Astrocyte (in vitro differentiated cells and primary cell): ENCODE measurements at regions not wholly inside any gene's neighbourhood (a gene's known extent, or its start where the extent isn't known, plus 50 kb on each side); places are given as distances from the start of the nearest gene placed in this dataset.

Experiments used
- DNase-seq: peaks from one replicate; pipeline ENCODE4 v3.0.0-alpha.2; 2010; ENCODE audit warnings: low read depth
- FAIRE-seq: peaks from 2 replicates; lab custom pipeline; 2011; peaks lifted over from hg19 to GRCh38; lab: Jason Lieb, UNC
- H2AFZ ChIP-seq: 2 replicates; pipeline ENCODE4 v1.6.0; 2012; ENCODE audit warnings: low read depth, low read length, inconsistent platforms
- H3K27ac ChIP-seq: 2 replicates; pipeline ENCODE4 v1.5.1; 2011; ENCODE audit warnings: low read depth, low read length, inconsistent platforms
- H3K27me3 ChIP-seq: 2 replicates; pipeline ENCODE4 v1.6.0; 2011; ENCODE audit warnings: low read length, inconsistent platforms; ENCODE audit not compliant: insufficient read depth
- H3K36me3 ChIP-seq: 2 replicates; pipeline ENCODE4 v1.5.1; 2011; ENCODE audit warnings: low read length, inconsistent platforms; ENCODE audit not compliant: insufficient read depth
- H3K4me1 ChIP-seq: 2 replicates; pipeline ENCODE4 v1.5.1; 2011; ENCODE audit warnings: low read length, inconsistent platforms; ENCODE audit not compliant: insufficient read depth
- H3K4me2 ChIP-seq: 2 replicates; pipeline ENCODE4 v1.6.0; 2012; ENCODE audit warnings: low read length, inconsistent platforms
- H3K4me3 ChIP-seq: 2 replicates; pipeline ENCODE4 v1.5.1; 2011; ENCODE audit warnings: low read depth, mild to moderate bottlenecking, low read length, inconsistent platforms; ENCODE audit not compliant: insufficient read depth
- H3K79me2 ChIP-seq: 2 replicates; pipeline ENCODE4 v1.6.0; 2012; ENCODE audit warnings: mild to moderate bottlenecking, low read length, inconsistent platforms; ENCODE audit not compliant: insufficient read depth
- H3K9ac ChIP-seq: 2 replicates; pipeline ENCODE4 v1.6.0; 2012; ENCODE audit warnings: mild to moderate bottlenecking, low read length, inconsistent platforms
- H3K9me3 ChIP-seq: 2 replicates; pipeline ENCODE4 v1.5.1; 2012; ENCODE audit warnings: low read depth, mild to moderate bottlenecking, low read length, inconsistent platforms; ENCODE audit not compliant: insufficient read depth
- H4K20me1 ChIP-seq: 2 replicates; pipeline ENCODE4 v1.6.0; 2012; ENCODE audit warnings: low read length, inconsistent platforms; ENCODE audit not compliant: insufficient read depth
- H3K27ac Mint-ChIP-seq: one replicate; pipeline ENCODE4 v1.8.0; 2021; ENCODE audit warnings: mild to moderate bottlenecking, mixed read lengths; ENCODE audit not compliant: unreplicated experiment
- H3K27me3 Mint-ChIP-seq: one replicate; pipeline ENCODE4 v1.8.0; 2021; ENCODE audit warnings: low read depth, mixed read lengths; ENCODE audit not compliant: unreplicated experiment
- H3K36me3 Mint-ChIP-seq: one replicate; pipeline ENCODE4 v1.8.0; 2021; ENCODE audit warnings: low read depth, mixed read lengths; ENCODE audit not compliant: unreplicated experiment
- H3K4me1 Mint-ChIP-seq: one replicate; pipeline ENCODE4 v1.8.0; 2021; ENCODE audit warnings: low read depth, mixed read lengths; ENCODE audit not compliant: unreplicated experiment
- H3K4me3 Mint-ChIP-seq: one replicate; pipeline ENCODE4 v1.8.0; 2021; ENCODE audit warnings: mild to moderate bottlenecking, moderate library complexity, mixed read lengths; ENCODE audit not compliant: unreplicated experiment
- H3K9me3 Mint-ChIP-seq: one replicate; pipeline ENCODE4 v1.8.0; 2021; ENCODE audit warnings: mild to moderate bottlenecking, mixed read lengths; ENCODE audit not compliant: unreplicated experiment
- CTCF ChIP-seq: IDR thresholded peaks from 2 replicates; pipeline ENCODE4 v1.5.1; 2011; ENCODE audit warnings: low read depth, mild to moderate bottlenecking, inconsistent platforms, low read length, moderate library complexity; ENCODE audit not compliant: insufficient read depth
- EZH2 ChIP-seq: IDR thresholded peaks from 2 replicates; pipeline ENCODE4 v1.6.1; 2012; ENCODE audit warnings: mild to moderate bottlenecking, low read length, inconsistent platforms; ENCODE audit not compliant: insufficient read depth

GRCh38 chr3:68088636-68089035 lies 434.2 kb upstream of the SUCLG2 start:
- H3K4me1 Mint-ChIP-seq: peaks cover 21% of the 10 kb centered on the region
- H3K9me3 Mint-ChIP-seq: no peaks in the 10 kb centered on the region
- H3K27ac Mint-ChIP-seq: no peak overlapping the region
- TF ChIP-seq EZH2 (no peak), CTCF (no peak)
- H3K4me3 Mint-ChIP-seq: no peak overlapping the region
- no peak overlapping the region for H3K4me3 ChIP-seq
- no peak for DNase-seq
- no peaks in the 10 kb centered on the region for H3K27me3 Mint-ChIP-seq
- no peaks in the 10 kb centered on the region for H3K36me3 ChIP-seq
- H3K4me1 ChIP-seq: no peaks in the 10 kb centered on the region
- no peak overlapping the region for H3K27ac ChIP-seq
- H3K27me3 ChIP-seq: no peaks in the 10 kb centered on the region
- no peaks in the 10 kb centered on the region for H3K9me3 ChIP-seq
- no peak for FAIRE-seq
- no peaks in the 10 kb centered on the region for H4K20me1 ChIP-seq
- H3K36me3 Mint-ChIP-seq: no peaks in the 10 kb centered on the region
- H3K79me2 ChIP-seq: no peaks in the 10 kb centered on the region
- no peak overlapping the region for H3K4me2 ChIP-seq
- no peak overlapping the region for H2AFZ ChIP-seq
- no peak overlapping the region for H3K9ac ChIP-seq

- H3K9me3 Mint-ChIP-seq: no peaks in the 10 kb centered on the region
- H3K27ac Mint-ChIP-seq: no peak overlapping the region
These were observed 433.8 kb upstream of the SUCLG2 start for GRCh38 chr3:68088216-68088615.

More at GRCh38 chr3:68088216-68088615, 433.8 kb upstream of the SUCLG2 start:
- no peak overlapping the region for H3K4me3 Mint-ChIP-seq
- H3K9me3 ChIP-seq: no peaks in the 10 kb centered on the region
- H3K4me1 ChIP-seq: no peaks in the 10 kb centered on the region
- no peak overlapping the region for H3K4me2 ChIP-seq
- no peaks in the 10 kb centered on the region for H3K36me3 Mint-ChIP-seq
- no peaks in the 10 kb centered on the region for H3K79me2 ChIP-seq
- H3K27ac ChIP-seq: no peak overlapping the region
- no peak for DNase-seq
- FAIRE-seq: no peak
- H3K27me3 ChIP-seq: no peaks in the 10 kb centered on the region
- TF ChIP-seq EZH2 (no peak), CTCF (no peak)
- H3K4me3 ChIP-seq: no peak overlapping the region
- no peak overlapping the region for H3K9ac ChIP-seq
- H2AFZ ChIP-seq: no peak overlapping the region
- peaks cover 21% of the 10 kb centered on the region for H3K4me1 Mint-ChIP-seq
- no peaks in the 10 kb centered on the region for H3K36me3 ChIP-seq
- H4K20me1 ChIP-seq: no peaks in the 10 kb centered on the region
- H3K27me3 Mint-ChIP-seq: no peaks in the 10 kb centered on the region
